MM.1S (cell line): ENCODE measurements at regions not wholly inside any gene's neighbourhood (a gene's known extent, or its start where the extent isn't known, plus 50 kb on each side); places are given as distances from the start of the nearest gene placed in this dataset.

Source experiments
- DNase-seq: peaks from one replicate; pipeline ENCODE4 v3.0.0-alpha.2; 2015
- H2AFZ ChIP-seq: fragments of 300-600 bp; sonication (generic); 2 replicates; pipeline ENCODE4 v1.6.0; 2016; ENCODE audit warnings: antibody characterized with exemption, low read length
- H3F3A ChIP-seq: fragments of 300-600 bp; sonication (generic); 2 replicates; pipeline ENCODE4 v1.6.1; 2016; ENCODE audit warnings: mild to moderate bottlenecking, antibody characterized with exemption, low read length, moderate library complexity, mixed read lengths; ENCODE audit not compliant: insufficient read depth
- H3K27ac ChIP-seq: fragments of 300-600 bp; sonication (generic); 2 replicates; pipeline ENCODE4 v1.5.1; 2016; ENCODE audit warnings: mild to moderate bottlenecking, low read length
- H3K27me3 ChIP-seq: fragments of 300-600 bp; sonication (generic); replicated peaks from 2 replicates; pipeline ENCODE4 v1.6.0; 2016; ENCODE audit warnings: low read length; ENCODE audit not compliant: insufficient read depth
- H3K36me3 ChIP-seq: fragments of 300-600 bp; sonication (generic); replicated peaks from 2 replicates; pipeline ENCODE4 v1.6.1; 2016; ENCODE audit warnings: mild to moderate bottlenecking, low read length, mixed read lengths; ENCODE audit not compliant: insufficient read depth
- H3K4me1 ChIP-seq: fragments of 300-600 bp; sonication (generic); 2 replicates; pipeline ENCODE4 v1.6.1; 2016; ENCODE audit warnings: low read length, mixed read lengths
- H3K4me2 ChIP-seq: fragments of 300-600 bp; sonication (generic); 2 replicates; pipeline ENCODE4 v1.6.0; 2016; ENCODE audit warnings: low read depth, low read length
- H3K4me3 ChIP-seq: fragments of 300-600 bp; sonication (generic); 2 replicates; pipeline ENCODE4 v1.5.1; 2016; ENCODE audit warnings: low read length, mixed read lengths
- H3K79me2 ChIP-seq: fragments of 300-600 bp; sonication (generic); 2 replicates; pipeline ENCODE4 v1.6.1; 2016; ENCODE audit warnings: mixed run types, low read length, mixed read lengths
- H3K9ac ChIP-seq: fragments of 300-600 bp; sonication (generic); 2 replicates; pipeline ENCODE4 v1.6.1; 2016; ENCODE audit warnings: low read length, mixed read lengths
- H3K9me2 ChIP-seq: fragments of 300-600 bp; sonication (generic); replicated peaks from 2 replicates; pipeline ENCODE4 v1.6.1; 2016; ENCODE audit warnings: mild to moderate bottlenecking, low read length, mixed read lengths; ENCODE audit not compliant: insufficient read depth
- H3K9me3 ChIP-seq: fragments of 300-600 bp; sonication (generic); replicated peaks from 2 replicates; pipeline ENCODE4 v1.6.1; 2016; ENCODE audit warnings: mild to moderate bottlenecking, low read length, mixed read lengths; ENCODE audit not compliant: insufficient read depth
- H4K20me1 ChIP-seq: fragments of 300-600 bp; sonication (generic); 2 replicates; pipeline ENCODE4 v1.6.1; 2016; ENCODE audit warnings: mild to moderate bottlenecking, low read length, moderate library complexity, mixed read lengths; ENCODE audit not compliant: insufficient read depth
- EZH2 ChIP-seq: fragments of 300-600 bp; sonication (generic); optimal IDR thresholded peaks from 2 replicates; pipeline ENCODE3; 2017; ENCODE audit warnings: low read depth, mild to moderate bottlenecking, antibody characterized with exemption, low read length, mixed read lengths
- EZH2phosphoT487 ChIP-seq: fragments of 300-600 bp; sonication (generic); IDR thresholded peaks from 2 replicates; pipeline ENCODE4 v1.6.1; 2018; ENCODE audit warnings: antibody characterized with exemption, low read length
- TF ChIP-seq, protein P1 (sequence below): fragments of 300-600 bp; sonication (generic); IDR thresholded peaks from 2 replicates; pipeline ENCODE4 v1.5.1; 2016; ENCODE audit warnings: antibody characterized with exemption, low read length, mixed read lengths

DNA sequence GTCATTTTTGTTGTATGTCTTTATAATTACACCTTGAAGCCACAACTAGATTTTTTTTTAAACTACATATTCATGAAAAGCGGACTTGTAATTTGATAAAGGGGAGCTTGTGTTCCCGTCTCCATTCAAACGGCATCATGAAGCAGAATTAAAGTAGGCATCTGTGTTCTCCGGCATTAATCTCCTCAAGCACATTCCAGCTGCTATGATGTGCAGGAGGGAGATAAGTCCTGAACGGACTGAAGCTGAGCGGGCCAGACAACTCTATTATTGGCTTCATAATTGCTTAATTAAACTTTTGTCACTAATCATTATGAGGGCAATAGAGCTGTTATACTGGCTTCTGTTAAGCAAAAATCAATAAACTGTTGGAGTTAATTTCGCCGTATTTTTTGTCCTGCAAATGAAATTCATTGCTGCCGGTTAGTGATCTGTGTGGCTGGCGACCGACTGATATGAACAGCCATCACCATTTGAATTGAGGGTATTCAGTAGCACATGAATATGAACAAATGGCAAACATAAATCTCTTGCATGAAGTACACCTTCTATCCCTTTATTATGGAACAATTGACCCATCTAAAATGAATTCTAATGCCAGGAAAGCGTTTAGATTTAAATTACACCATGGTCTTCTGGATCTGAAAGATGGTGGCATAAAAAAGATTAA, 408.8 kb upstream of the IRX1 start:
- Histone ChIP-seq H3K9ac (no peak overlapping the region), H3K27ac (no peak overlapping the region), H2AFZ (no peak overlapping the region), H3K36me3 (no peaks in the 10 kb centered on the region), H3K27me3 (no peaks in the 10 kb centered on the region), H3K9me3 (no peaks in the 10 kb centered on the region), H3K9me2 (no peaks in the 10 kb centered on the region), H3K4me3 (no peak overlapping the region), H3K4me1 (no peaks in the 10 kb centered on the region), H3K79me2 (no peaks in the 10 kb centered on the region), H4K20me1 (no peaks in the 10 kb centered on the region), H3F3A (no peaks in the 10 kb centered on the region), H3K4me2 (no peak overlapping the region)
- TF ChIP-seq EZH2, result no peak
- DNase-seq, result no peak

DNA sequence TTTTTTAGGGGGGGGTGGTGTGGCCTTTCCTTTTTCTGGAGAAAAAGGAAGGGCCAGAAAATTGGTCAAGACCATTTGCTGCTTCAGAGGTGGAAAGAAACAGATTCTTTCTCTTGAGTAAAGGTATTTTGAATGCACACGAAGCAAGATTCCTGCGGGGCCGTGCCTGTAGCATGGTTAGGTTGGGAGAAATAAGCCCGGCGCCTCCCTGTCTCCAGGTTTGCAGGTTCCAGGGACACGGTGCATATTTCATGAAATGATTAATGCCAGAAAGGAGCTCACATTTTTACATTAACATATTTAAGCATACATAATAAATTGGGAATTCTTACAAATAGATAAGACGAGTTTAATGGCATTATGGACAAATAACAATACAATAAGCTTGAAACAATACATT, 409.5 kb upstream of the IRX1 start:
- Histone ChIP-seq H2AFZ (no peak overlapping the region), H3K79me2 (no peaks in the 10 kb centered on the region), H3K36me3 (no peaks in the 10 kb centered on the region), H3K9ac (no peak overlapping the region), H4K20me1 (no peaks in the 10 kb centered on the region), H3K4me1 (no peaks in the 10 kb centered on the region), H3K27ac (no peak overlapping the region), H3K27me3 (no peaks in the 10 kb centered on the region), H3K4me3 (no peak overlapping the region), H3K9me3 (no peaks in the 10 kb centered on the region), H3F3A (no peaks in the 10 kb centered on the region), H3K4me2 (no peak overlapping the region), H3K9me2 (no peaks in the 10 kb centered on the region)
- TF ChIP-seq EZH2 (no peak), EZH2phosphoT487 (no peak)
- TF ChIP-seq, protein P1, sequence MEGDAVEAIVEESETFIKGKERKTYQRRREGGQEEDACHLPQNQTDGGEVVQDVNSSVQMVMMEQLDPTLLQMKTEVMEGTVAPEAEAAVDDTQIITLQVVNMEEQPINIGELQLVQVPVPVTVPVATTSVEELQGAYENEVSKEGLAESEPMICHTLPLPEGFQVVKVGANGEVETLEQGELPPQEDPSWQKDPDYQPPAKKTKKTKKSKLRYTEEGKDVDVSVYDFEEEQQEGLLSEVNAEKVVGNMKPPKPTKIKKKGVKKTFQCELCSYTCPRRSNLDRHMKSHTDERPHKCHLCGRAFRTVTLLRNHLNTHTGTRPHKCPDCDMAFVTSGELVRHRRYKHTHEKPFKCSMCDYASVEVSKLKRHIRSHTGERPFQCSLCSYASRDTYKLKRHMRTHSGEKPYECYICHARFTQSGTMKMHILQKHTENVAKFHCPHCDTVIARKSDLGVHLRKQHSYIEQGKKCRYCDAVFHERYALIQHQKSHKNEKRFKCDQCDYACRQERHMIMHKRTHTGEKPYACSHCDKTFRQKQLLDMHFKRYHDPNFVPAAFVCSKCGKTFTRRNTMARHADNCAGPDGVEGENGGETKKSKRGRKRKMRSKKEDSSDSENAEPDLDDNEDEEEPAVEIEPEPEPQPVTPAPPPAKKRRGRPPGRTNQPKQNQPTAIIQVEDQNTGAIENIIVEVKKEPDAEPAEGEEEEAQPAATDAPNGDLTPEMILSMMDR, result no peak
- no peak for DNase-seq

DNA sequence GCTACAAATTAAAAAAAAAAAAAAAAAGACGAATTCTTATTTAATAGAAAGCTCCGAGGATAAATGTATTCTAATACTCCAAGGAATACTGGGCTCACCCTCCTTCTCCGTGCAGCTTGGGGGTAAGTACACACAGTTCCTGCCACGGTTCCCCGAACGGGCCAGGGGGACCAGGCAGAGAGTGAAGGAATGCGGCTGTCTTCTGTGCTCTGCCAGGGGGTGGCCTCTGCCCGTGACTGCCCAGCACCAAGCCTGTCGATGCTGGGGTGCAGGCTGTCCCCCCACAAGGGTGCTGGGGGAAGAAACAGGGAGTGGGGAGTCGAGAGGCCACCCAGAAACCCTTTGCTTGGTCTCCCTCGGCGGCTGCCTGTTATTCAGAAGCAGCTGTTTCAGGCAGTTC, 410.1 kb upstream of the IRX1 start:
- no peak overlapping the region for H2AFZ ChIP-seq

More for the DNA sequence above, 410.1 kb upstream of the IRX1 start:
- no peak overlapping the region for H3K4me2 ChIP-seq
- no peaks in the 10 kb centered on the region for H3K36me3 ChIP-seq
- H3K9me3 ChIP-seq, result no peaks in the 10 kb centered on the region
- H4K20me1 ChIP-seq, result no peaks in the 10 kb centered on the region
- no peak overlapping the region for H3K27ac ChIP-seq
- no peaks in the 10 kb centered on the region for H3F3A ChIP-seq
- H3K4me3 ChIP-seq, result no peak overlapping the region
- H3K27me3 ChIP-seq, result no peaks in the 10 kb centered on the region
- TF ChIP-seq, protein P1, result no peak
- no peak for DNase-seq
- H3K4me1 ChIP-seq, result no peaks in the 10 kb centered on the region
- H3K79me2 ChIP-seq, result no peaks in the 10 kb centered on the region
- H3K9ac ChIP-seq, result no peak overlapping the region
- H3K9me2 ChIP-seq, result no peaks in the 10 kb centered on the region
